Keratinocyte (primary cell): ENCODE measurements at regions not wholly inside any gene's neighbourhood (a gene's known extent, or its start where the extent isn't known, plus 50 kb on each side); places are given as distances from the start of the nearest gene placed in this dataset.

Experiments
- CTCF ChIP-seq, 3 experiments: IDR thresholded peaks in 1 of 3; conservative IDR thresholded peaks in 1 of 3; optimal IDR thresholded peaks in 1 of 3; 2 replicates in 2 of 3; 3 replicates in 1 of 3; pipeline versions ENCODE3 to v1.5.1; 2011; ENCODE audit warnings: low read length in 3 of 3, mild to moderate bottlenecking in 3 of 3, moderate library complexity in 2 of 3, control low read depth in 1 of 3, inconsistent platforms in 1 of 3; ENCODE audit not compliant: insufficient read depth in 2 of 3; ENCODE audit errors: extremely low read depth in 1 of 3
- EZH2 ChIP-seq: IDR thresholded peaks from one replicate; pipeline ENCODE4 v1.6.1; 2012; ENCODE audit warnings: inconsistent platforms, mild to moderate bottlenecking, low read length, moderate library complexity

DNA sequence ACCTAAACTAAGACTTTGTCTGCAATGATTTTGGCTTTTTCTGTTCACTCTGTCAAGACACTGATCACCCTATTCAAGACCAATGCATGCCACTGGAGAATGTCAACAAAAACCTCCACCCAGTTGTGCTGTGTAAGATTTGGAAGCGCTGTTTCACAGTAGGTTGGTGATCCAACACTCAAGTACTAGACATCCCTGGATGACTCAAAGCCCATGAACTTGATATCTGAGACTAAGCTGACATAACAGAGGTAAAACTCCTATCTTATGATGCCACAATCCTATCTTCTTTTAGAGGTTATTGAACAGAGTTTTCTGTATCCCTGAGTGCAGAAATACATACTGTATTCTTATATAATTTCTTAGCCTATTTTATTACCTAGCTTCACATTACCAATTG is 251.3 kb upstream of the ETAA1 start:
- no peak for TF ChIP-seq CTCF (optimal IDR thresholded peaks at IDR 0.05 in 1 of 3, IDR thresholded peaks at IDR 0.05 in 1 of 3, conservative IDR thresholded peaks at IDR 0.05 in 1 of 3; ENCODE audit: extremely low read depth in 1 of 3, insufficient read depth in 2 of 3, low read length in 3 of 3)
- TF ChIP-seq EZH2 = no peak
